WERI-Rb-1 (cell line): ENCODE measurements at regions not wholly inside any gene's neighbourhood (a gene's known extent, or its start where the extent isn't known, plus 50 kb on each side); places are given as distances from the start of the nearest gene placed in this dataset.
"Not testable (repeated sequence)": the region's sequence is repeated elsewhere in the genome, so short reads cannot be mapped to it uniquely, and the experiment has no call there.

Source experiments
- DNase-seq: peaks from one replicate; pipeline ENCODE4 v3.0.0-alpha.2; 2020
- H3K27ac ChIP-seq: fragments of 250-450 bp; sonication (Bioruptor Pico); 2 replicates; pipeline ENCODE4 v1.5.1; 2020; ENCODE audit warnings: mild to moderate bottlenecking, moderate library complexity
- H3K27me3 ChIP-seq: fragments of 250-450 bp; sonication (Bioruptor Pico); 2 replicates; pipeline ENCODE4 v1.5.1; 2021; ENCODE audit warnings: mild to moderate bottlenecking, low read depth, moderate library complexity; ENCODE audit not compliant: insufficient read depth, severe bottlenecking
- H3K36me3 ChIP-seq: fragments of 250-450 bp; sonication (Bioruptor Pico); 2 replicates; pipeline ENCODE4 v1.5.1; 2020; ENCODE audit warnings: mild to moderate bottlenecking, moderate library complexity
- H3K4me3 ChIP-seq: 2 replicates; pipeline ENCODE4 v1.5.1; 2011; ENCODE audit warnings: low read depth, mild to moderate bottlenecking, control low read depth, low read length
- H3K9me3 ChIP-seq: fragments of 250-450 bp; sonication (Bioruptor Pico); 2 replicates; pipeline ENCODE4 v1.5.1; 2021; ENCODE audit warnings: mild to moderate bottlenecking, moderate library complexity; ENCODE audit not compliant: severe bottlenecking
- CTCF ChIP-seq: IDR thresholded peaks from 2 replicates; pipeline ENCODE4 v1.5.1; 2011; ENCODE audit warnings: low read depth, mild to moderate bottlenecking, control low read depth, inconsistent platforms, low read length

GRCh38 chr1:190667914-190668313 is 190.2 kb upstream of the BRINP3 start:
- TF ChIP-seq CTCF = no peak
- H3K27me3 ChIP-seq = no peaks in the 10 kb centered on the region
- no peak overlapping the region for H3K4me3 ChIP-seq
- no peak overlapping the region for H3K27ac ChIP-seq
- H3K36me3 ChIP-seq = no peaks in the 10 kb centered on the region
- DNase-seq = no peak
- no peaks in the 10 kb centered on the region for H3K9me3 ChIP-seq

- Histone ChIP-seq H3K4me3 (no peak overlapping the region), H3K9me3 (no peaks in the 10 kb centered on the region), H3K36me3 (no peaks in the 10 kb centered on the region), H3K27me3 (no peaks in the 10 kb centered on the region), H3K27ac (no peak overlapping the region)
- DNase-seq = no peak
- TF ChIP-seq CTCF = no peak
Measured at GRCh38 chr1:190679044-190679443, 201.4 kb upstream of the BRINP3 start.

- H3K27me3 ChIP-seq = no peaks in the 10 kb centered on the region
- TF ChIP-seq CTCF = no peak
- no peaks in the 10 kb centered on the region for H3K9me3 ChIP-seq
- no peak overlapping the region for H3K4me3 ChIP-seq
- H3K36me3 ChIP-seq = no peaks in the 10 kb centered on the region
- H3K27ac ChIP-seq = no peak overlapping the region
- no peak for DNase-seq
Measured at GRCh38 chr1:190679454-190679853, 201.8 kb upstream of the BRINP3 start.

- Histone ChIP-seq H3K27ac (no peak overlapping the region), H3K27me3 (no peaks in the 10 kb centered on the region), H3K4me3 (no peak overlapping the region), H3K9me3 (no peaks in the 10 kb centered on the region), H3K36me3 (no peaks in the 10 kb centered on the region)
- TF ChIP-seq CTCF = no peak
- DNase-seq = no peak
Measured at GRCh38 chr1:190679983-190680382, 202.3 kb upstream of the BRINP3 start.

- TF ChIP-seq CTCF = no peak
- H3K27me3 ChIP-seq = no peaks in the 10 kb centered on the region
- no peaks in the 10 kb centered on the region for H3K9me3 ChIP-seq
- no peaks in the 10 kb centered on the region for H3K36me3 ChIP-seq
- H3K27ac ChIP-seq = no peak overlapping the region
- H3K4me3 ChIP-seq = no peak overlapping the region
- DNase-seq = no peak
Measured at GRCh38 chr1:190685676-190686075, 208.0 kb upstream of the BRINP3 start.

GRCh38 chr1:190688096-190688495 is 210.4 kb upstream of the BRINP3 start:
- no peak for TF ChIP-seq CTCF
- DNase-seq = no peak
- no peak overlapping the region for H3K27ac ChIP-seq

GRCh38 chr1:190698488-190698887 is 220.8 kb upstream of the BRINP3 start:
- not testable (repeated sequence) for H3K4me3 ChIP-seq, H3K27ac ChIP-seq, H3K9me3 ChIP-seq, H3K36me3 ChIP-seq, H3K27me3 ChIP-seq, DNase-seq

More at GRCh38 chr1:190688096-190688495, 210.4 kb upstream of the BRINP3 start:
- H3K9me3 ChIP-seq = no peaks in the 10 kb centered on the region
- H3K27me3 ChIP-seq = no peaks in the 10 kb centered on the region
- no peak overlapping the region for H3K4me3 ChIP-seq
- H3K36me3 ChIP-seq = no peaks in the 10 kb centered on the region
